Left cardiac atrium (tissue), 4 donors: ENCODE measurements at regions not wholly inside any gene's neighbourhood (a gene's known extent, or its start where the extent isn't known, plus 50 kb on each side); places are given as distances from the start of the nearest gene placed in this dataset.

Experiments used
- ATAC-seq, 2 donors: fragments of 200-7000 bp; cut with Tn5 transposase; one replicate each; pipeline ENCODE4 v1.9.1; 2020; ENCODE audit warnings: mild to moderate bottlenecking in 2 of 2, moderate library complexity in 2 of 2
- DNase-seq: peaks from one replicate; pipeline ENCODE4 v3.0.0-alpha.2; 2020
- intact Hi-C, 2 donors: fragments of 100-400 bp; cut with DNase I; formaldehyde crosslinking; loops; one replicate each; pipeline versions ENCODE4 v1.14.1 to v1.15.1; 2022 to 2023
- donor health status: DM: no; HTN: yes; CAD: no.
- donor health status: DM: no; HTN: yes; CAD: no; lungs with severe emphysema.
- donor health status: DM: yes; HTN: yes; CAD: no.
- donor health status: Dilated cardiomyopathy.

DNA sequence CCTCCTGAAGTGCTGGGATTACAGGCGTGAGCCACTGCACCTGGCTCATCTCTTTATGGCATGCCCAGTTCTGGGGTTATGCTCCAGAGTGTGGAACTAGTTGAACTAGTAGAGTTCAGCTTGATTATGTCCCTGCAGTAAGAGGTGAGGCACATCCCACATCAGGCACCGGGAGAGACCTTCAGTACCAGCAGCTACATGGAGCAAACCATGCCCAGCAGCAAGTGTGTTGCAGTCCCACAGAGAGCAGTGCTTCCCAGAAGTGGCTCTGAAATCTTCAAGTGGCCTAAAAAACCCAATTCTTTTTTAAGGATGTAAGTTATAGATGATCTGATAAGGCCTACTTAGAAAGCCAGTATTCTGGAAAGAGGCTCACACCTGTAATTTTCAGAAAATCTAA lies 331.9 kb upstream of the PRKCQ start:
- intact Hi-C loops = no loop called here
- DNase-seq (no peak), ATAC-seq (no peak)

DNA sequence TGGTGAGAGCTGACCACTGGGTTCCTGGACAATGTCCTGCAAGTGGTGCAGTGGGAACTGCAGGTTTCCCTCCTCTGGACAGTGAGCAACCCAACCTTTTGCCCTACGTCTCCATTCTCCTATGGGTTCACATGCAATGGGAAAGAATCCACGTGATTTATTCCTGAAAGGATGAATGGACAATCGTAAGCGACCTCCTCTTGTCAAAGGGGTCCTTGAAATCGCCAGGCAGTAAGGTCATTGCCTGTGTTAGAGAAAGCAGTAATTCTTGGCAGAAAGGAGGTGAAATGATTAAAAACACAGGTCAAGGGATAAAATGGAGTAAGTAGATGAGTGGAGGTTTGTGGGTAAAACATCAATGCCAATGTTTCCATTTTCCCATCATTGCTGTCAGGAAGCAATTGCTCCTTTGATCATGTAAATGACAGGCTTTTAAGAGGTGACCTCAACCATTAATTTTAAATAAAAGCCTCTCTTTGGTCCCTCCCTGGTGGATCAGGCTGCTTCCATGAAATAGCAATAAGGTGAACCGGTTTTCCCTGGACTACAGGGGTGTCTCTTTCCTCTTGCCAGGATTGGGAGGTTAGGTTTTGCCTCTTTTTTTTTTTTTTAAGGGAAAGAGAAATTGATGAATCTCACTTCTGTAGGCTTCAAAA lies 330.0 kb upstream of the PRKCQ start:
- DNase-seq (no peak), ATAC-seq (no peak)
- intact Hi-C loops = no loop called here

DNA sequence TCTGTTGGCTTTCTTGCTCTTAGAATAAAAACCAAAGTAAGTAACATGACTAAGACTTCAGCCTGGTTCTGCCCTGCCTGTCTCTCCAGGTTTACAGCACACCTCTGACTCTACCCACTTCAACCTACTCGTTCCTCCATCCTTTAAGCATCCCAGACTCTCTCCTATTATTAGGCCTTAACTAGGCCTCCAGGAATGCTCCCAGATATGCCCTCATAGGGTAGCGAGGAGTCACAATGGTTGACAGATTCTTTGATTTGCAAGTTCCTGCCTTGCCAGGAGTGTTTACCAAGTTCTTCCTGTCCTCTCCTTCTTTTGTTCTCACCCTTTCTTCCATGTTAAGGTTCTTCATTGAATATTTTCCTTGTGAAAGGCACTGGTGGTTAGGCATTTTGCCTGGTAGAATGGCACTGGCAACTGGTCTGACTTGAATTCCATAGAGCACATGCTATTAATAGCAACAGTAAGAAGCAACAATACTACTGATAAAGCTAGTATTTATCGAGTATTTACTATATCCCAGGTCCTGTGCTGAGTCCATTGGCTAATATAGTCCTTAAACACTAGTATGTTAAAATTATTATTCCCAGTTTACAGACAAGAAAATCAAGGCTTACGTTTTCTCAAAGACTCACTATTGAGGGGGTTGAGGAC lies 327.9 kb upstream of the PRKCQ start:
- ATAC-seq (no peak), DNase-seq (no peak)
- intact Hi-C loops = no loop called here

DNA sequence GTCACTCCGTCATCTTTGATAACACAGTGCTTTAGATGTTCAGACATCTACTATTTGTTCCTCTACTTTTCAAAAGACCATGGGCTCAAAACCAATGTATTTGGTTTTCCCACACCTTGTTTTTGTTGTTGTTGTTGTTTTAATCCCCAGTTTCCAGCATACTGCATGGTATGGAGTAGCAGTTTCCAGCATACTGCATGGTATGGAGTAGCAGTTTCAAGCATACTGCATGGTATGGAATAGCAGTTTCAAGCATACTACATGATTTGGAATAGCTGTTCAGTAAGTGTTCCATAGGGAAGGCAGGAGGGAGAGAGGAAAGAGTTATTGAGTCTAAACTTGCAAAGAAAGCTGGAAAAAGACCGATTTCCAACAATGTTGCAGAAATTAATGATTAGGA lies 314.3 kb upstream of the PRKCQ start:
- no peak for ATAC-seq
- intact Hi-C loops = no loop called here
- DNase-seq = no peak

DNA sequence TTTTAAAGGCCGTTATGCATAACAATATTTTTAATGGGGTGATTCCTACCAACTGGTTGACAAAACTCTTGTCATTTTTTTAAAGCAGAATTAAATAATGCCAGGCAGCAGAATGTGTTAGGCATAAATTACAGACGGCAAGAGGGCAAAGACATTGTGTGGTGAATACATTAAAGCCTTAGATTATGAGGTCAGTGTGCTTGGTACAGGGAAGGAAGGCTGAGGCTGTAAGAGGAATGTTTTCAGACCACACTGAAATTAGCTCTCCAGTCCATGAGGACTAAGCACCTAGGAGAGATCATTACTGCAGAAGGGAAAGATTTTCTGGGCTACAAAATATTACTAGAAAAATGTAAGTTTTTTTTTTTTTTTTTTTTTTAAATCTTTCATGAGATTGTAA lies 312.8 kb upstream of the PRKCQ start:
- ATAC-seq (no peak), DNase-seq (no peak)
- intact Hi-C loops = no loop called here

DNA sequence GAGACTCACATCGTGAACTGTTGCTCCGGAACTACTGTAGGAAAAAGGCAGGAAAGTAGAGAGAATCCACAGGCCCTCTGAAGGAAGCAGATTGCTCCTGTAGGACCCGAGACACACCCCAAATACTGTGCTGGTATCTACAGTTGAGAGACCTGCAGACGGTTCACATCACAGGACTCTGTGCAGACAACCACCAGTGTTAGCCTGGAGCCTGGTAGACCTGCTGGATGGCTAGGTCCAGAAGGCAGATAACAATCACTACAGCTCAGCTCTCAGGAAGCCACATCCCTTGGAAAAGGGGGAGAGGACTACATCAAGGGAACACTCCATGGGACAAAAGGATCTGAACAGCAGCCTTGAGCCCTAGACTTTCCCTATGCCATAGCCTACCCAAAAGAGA lies 311.8 kb upstream of the PRKCQ start:
- intact Hi-C loops = no loop called here
- DNase-seq (no peak), ATAC-seq (no peak)

DNA sequence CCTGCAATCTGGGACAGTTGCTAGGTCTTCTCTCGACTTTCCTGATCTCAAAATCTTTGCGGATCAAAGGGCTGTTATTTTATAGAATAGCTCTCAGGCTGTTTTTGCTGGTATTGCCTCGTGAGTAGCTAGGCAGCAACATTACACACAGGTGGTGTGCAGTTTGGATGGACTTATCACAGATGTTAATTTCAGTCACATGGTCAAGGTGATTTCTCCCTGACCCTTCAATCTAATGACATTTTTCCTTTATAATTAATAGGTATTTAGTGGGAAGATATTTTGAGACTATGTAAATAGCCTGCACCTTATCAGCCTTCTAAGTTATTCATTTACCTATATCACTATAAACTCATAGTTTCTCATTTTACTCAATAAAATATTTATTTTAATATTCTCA lies 309.6 kb upstream of the PRKCQ start:
- DNase-seq (no peak), ATAC-seq (no peak)
- intact Hi-C loops = no loop called here

DNA sequence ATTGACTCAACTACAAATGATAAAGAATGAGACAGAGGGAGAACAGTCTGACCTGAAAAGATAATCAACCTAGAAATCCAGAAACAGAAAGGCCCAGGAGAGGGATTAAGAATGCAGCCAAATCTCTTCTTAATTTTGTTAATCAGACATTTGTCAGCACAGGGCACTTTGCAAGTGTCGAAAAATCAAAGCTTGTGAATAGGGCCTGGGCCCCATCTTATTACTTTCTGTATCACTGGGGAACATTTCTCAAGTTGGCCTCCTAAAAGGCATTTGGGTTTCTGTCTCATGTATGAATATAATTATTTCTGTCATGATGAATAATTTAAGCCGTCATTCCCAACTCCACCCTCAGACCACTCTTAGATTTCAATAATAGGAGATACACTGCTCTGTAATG lies 308.4 kb upstream of the PRKCQ start:
- ATAC-seq = no peak
- intact Hi-C loops = no loop called here
- no peak for DNase-seq

DNA sequence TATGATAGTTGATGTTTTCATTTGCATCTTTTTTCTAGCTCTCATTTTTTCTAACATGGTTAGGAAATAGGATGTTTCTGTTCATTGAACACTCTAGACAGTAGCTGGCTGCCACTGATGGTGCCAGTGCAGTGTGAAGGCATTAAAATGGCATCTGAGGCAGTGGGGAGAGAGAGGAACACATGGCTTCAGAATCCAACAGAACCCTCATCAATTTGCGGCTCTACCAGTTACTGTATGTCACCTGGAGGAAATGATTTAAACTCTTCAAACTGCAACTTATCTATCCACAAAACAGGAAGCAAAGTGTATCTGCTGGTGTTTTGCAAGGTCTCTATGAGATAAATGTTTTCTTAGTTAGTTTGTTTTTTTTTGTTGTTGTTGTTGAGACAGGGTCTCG lies 305.2 kb upstream of the PRKCQ start:
- DNase-seq (no peak), ATAC-seq (no peak)
- intact Hi-C loops = no loop called here

DNA sequence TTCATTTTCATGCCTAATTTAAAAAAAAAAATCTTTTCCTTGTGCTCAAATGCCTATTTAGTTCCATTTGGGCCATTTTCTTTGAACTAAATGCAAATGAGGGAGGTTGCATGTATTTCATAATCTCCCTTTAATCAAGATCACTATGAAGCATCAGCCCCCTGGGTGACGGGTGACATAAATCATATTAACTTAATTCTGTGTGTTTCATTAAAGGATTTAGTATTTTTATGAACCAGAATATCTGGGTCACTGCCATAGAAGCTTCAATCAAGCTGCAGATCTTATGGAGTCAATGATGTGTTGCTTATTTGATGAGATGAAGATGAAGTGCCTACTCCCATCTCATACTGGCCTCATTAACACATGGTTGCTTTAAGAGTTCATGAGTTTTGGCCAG lies 301.9 kb upstream of the PRKCQ start:
- no peak for DNase-seq
- no peak for ATAC-seq
- intact Hi-C loops = no loop called here

DNA sequence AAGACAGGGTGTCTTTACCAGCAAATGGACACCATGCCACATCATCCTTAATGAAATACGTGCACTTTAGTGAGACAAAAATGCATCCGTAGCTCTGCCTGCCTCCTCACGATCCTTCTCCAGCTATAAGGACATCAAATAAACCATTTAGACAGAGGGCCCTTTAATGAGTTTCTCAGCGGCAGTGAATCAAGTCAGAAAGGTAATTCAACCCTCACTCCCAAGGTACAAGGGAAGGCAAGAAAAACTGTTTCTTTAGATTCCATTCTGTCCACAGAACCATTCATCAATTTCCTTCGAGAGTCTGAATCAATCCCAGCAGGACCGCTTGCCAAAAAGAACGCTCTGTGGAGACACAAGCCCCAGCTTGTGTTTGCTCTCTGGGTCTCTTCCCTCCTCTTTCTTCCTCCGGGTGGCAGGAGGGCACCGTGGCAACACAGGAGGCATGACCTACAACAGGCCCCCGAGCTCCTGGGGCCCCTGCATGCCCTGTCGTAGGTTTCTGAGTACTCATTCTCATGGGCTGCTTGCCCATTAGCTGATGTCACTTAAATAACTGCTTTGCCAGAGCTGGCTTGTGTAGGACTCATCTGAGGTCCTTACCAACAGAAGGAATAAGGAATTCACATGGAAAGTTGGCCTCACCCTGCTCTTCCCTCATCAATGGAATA lies 297.8 kb upstream of the PRKCQ start:
- intact Hi-C loops = no loop called here
- no peak for ATAC-seq
- no peak for DNase-seq

DNA sequence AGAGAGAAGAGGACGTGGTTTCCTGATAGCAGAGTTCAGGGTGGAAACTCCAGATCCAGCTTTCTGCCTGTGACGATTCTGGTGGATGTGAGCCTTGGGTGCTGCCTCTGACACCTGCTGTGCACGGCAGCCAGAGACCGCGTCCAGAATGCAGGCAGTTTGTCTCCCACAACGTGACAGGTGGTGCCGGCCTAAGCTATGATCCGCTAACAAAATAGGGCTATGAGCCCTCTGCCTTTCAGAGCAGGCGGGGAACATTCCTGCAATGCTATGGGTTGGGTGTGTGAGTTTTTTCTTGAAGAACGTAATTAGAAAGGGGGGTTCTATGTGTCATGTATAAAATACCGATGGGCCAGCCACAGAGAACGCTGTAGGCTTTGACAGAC lies 297.3 kb upstream of the PRKCQ start:
- ATAC-seq (no peak), DNase-seq (no peak)
- intact Hi-C loops = no loop called here

DNA sequence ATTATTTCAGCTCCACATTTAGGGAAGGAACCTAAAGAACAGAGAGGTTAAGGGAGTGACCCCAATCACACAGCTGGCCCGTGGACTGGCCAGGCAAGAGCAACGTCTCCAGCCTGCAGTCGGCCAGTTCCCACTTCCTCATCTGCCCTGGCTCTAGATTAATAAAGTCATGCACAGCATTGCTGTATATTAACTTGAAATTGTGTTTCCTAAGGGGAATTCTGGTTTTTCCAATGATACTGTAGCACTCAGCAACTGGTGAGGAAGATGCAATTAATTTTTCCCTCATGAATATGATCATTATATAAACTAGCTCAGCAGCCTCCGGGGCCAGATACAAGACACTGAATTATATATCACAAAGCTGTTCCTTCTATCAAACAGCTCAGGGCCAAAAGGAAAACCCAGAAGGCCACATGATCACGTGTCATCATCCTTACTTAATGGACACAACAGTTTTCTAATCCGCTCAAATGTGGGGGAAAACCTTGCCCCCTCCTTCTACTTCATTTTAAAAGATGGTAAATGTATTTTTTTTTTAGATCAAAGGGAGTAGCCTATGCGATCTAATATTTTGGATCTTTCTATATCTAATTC lies 295.3 kb upstream of the PRKCQ start:
- intact Hi-C loops = no loop called here
- DNase-seq (no peak), ATAC-seq (no peak)

DNA sequence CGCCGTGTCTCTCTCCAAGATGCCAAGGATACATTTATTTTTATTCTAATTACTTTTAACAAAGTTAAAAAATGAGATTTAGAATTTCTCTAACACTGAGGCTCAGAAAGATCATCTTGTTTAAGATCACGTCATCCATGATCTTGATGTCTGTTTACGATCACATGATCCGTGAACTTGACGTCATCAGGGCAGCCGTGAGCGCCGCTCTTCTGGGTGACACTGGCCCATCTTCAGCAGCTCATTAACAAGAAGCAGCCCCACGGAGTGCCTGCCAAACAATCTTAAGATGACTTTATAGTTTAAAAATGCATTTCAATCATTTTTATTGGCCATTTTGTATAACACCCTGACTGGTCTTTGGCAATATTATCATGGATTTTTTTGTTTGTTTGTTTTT lies 291.1 kb upstream of the PRKCQ start:
- no peak for ATAC-seq
- DNase-seq = no peak
- intact Hi-C loops = no loop called here

DNA sequence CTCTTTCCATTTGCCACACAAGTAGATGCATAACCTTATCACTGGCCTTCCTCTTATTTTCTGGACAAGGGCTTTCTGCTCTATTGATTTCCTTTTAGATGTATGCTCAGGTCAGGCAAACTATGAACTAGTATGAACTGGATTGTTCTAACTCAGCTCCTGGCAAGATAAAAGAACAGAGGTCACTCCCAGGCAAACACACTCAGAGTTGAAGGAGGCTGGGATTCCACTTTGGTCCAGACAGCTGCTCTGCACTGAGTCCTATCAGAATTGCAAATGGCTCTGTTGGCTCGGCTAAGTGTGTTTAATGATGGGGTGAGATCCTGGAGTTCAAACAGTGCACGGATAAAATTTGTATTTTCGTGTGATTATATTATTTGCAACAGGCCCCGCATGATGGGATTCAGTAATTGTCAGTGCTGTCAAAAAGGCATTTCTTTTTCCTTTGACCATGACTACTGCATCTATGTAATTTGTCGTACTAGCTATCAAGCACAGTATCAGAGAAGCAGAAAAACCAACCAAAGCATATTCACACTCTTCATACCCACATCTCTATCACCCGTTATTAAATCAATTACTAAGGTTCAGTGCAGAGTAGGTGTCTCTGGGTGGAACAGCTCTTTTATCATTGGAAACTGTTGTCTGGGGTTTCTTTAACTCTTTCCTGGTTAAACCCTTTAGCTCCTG lies 288.1 kb upstream of the PRKCQ start:
- intact Hi-C loops = no loop called here
- DNase-seq (no peak), ATAC-seq (no peak)

DNA sequence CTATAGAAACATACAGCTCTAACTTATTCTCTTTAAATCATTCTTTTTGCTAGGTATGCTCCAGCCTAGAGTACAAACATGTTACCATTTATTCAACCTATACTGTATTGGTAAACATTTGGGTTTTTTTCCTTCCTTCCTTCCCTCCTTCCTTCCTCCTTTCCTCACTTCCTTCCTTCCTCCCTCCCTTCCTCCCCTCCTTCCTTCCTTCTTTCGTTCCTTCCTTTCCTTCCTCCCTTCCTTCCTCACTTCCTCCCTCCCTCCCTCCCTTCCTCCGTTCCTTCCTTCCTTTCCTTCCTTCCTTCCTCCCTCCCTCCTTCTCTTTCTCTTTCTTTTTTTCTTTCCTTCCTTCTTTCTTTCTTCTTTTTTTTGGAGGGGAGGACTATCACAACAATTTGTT lies 286.7 kb upstream of the PRKCQ start:
- DNase-seq = no peak
- no peak for ATAC-seq
- intact Hi-C loops = no loop called here

DNA sequence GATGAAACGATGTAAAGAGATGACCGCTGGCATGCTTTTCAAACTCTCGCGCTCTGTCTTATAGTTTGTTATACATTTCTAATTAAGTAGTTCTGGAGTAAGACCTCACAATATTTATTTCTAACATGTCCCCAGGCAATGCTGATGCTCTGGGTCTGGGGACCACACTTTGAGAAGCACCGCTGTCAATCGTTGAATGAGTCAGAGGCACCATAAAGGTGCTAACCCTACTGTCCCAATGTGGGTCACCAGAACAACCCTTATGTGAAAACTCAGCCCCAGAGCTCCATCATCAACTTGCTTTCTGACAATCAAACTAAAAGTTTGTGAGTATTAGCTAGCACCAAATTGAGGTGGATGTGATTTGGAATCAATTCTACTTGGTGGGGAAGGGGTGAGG lies 284.1 kb upstream of the PRKCQ start:
- no peak for ATAC-seq
- no peak for DNase-seq
- intact Hi-C loops = no loop called here

DNA sequence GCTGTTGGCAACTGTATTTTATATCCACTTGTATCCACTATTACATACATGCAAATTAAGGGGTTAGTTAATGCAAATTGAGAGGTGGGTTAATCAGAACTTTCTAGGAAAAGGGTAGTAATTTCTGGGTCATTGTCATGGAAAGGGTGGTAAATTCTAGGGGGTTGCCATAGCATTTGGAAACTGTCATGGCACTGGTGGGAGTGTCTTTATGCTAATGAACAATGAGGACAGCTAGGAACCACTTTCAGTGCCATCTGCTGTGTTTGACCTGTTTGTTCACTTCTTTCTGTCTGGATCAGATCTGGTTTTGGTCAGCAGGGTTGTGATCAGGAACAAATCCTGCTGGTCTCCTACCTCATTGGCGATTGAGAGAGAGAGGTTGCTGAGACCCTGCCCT lies 283.3 kb upstream of the PRKCQ start:
- ATAC-seq = no peak
- DNase-seq = no peak
- intact Hi-C loops = no loop called here

DNA sequence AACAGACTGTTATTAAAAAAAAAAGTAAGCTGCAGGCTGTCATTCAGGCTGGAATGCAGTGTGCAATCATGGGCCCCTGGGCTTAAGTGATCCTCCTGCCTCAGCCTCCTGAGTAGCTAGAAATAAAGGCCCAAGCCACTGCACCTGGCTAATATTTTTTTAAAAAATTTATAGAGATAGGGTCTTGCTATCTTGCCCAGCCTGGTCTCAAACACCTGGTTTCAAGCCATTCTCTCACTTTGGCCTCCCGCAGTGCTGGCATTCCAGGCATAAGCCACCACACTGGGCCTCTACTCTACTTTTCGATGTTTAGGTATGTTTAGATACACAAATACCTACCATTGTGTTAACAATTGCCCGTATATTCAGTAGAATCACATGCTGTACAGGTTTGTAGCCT lies 270.4 kb upstream of the PRKCQ start:
- no peak for ATAC-seq
- intact Hi-C loops = no loop called here
- DNase-seq = no peak

DNA sequence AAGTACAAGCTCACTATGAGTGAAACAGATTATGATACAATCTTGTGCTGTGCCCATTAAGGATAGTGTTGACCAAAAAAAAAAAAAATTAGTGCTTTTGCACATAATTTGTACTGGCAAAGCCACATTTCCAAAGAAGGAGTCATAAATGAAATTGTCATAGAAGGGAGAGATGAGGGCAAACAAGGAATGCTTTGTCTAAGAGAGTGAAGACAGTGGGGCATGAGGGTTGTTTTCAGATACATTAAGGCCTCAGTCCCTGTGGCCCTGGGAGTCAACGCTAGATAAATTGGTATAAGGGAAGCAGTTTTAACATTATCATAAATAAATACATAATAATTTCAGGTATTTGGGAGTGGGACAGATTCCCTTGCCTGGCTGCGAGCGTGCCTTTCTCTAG lies 267.5 kb upstream of the PRKCQ start:
- DNase-seq (no peak), ATAC-seq (no peak)
- intact Hi-C loops = no loop called here
